D341Med (cell line): ENCODE measurements at regions not wholly inside any gene's neighbourhood (a gene's known extent, or its start where the extent isn't known, plus 50 kb on each side); places are given as distances from the start of the nearest gene placed in this dataset.
"Not testable (repeated sequence)": the region's sequence is repeated elsewhere in the genome, so short reads cannot be mapped to it uniquely, and the experiment has no call there.

Source experiments
- DNase-seq: peaks from one replicate; pipeline ENCODE4 v3.0.0; 2012; ENCODE audit warnings: low spot score

DNA sequence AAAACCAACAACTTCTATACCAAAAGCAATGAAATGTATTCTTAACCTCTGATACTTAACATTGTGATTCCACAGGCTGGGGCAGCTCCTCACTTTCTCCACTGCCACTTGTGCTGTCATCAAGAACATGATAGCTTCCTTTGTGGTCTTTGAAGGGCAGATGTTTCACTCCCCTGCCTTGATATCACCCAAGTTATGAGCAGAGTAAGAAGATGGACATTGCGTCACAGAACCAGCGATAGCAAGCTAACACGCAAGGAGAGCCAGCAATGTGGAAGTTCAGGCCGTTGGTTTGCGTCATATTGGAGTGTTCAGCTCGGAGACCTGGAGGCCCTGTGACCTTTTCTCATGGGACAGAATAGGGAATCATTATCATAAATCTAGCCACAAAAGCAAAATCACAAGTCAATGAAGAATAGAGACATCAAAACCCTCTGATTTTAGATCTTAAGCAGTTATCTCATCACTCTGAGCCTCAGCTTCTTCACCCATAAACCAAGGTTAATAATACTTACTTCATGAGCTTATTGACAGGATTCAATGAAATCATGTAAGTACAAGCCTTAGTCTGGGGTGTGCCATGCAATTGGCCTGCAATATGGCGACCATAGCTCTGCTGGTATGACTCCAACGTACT lies 183.8 kb upstream of the THBS1 start:
- DNase-seq: no peak

GRCh38 chr15:39397883-39398282 lies 183.0 kb upstream of the THBS1 start:
- no peak for DNase-seq

DNA sequence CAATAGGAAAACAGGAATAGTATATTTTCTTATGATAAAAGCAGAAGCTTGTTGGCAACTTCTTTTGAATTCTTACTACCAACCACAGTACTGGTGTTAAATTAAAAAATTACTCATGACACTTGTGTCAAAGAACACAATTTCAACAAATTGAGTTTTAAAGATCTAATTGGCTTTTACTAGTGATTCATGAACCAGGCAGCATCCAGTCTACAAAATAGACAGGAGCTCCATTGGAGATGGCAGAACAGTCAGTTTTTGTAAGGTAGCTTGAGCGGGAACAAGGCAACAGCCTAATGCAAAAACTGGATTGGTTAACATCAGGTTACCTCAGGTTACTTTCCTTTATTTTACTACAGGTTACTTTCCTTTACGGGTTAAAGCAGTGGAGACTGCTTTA lies 181.3 kb upstream of the THBS1 start:
- DNase-seq: no peak

DNA sequence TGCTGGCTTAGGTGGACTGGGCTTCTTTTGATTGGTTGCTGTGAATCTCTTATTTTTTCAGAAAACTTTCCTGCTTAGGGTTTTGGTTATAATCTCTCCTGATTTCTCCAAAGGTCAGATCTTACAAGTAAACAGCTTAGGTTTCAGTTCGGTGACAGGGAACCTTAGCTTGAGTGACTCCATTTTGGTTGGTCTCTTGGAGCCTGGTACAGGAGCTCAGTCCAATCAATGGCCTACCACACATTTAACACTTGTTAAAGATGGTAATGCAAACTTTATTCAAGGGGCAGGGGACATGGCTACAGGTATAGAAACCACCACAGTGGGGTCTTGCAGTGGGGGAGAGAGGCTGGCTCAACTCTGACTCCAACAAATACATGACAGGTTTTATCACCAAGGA lies 180.9 kb upstream of the THBS1 start:
- DNase-seq: no peak

DNA sequence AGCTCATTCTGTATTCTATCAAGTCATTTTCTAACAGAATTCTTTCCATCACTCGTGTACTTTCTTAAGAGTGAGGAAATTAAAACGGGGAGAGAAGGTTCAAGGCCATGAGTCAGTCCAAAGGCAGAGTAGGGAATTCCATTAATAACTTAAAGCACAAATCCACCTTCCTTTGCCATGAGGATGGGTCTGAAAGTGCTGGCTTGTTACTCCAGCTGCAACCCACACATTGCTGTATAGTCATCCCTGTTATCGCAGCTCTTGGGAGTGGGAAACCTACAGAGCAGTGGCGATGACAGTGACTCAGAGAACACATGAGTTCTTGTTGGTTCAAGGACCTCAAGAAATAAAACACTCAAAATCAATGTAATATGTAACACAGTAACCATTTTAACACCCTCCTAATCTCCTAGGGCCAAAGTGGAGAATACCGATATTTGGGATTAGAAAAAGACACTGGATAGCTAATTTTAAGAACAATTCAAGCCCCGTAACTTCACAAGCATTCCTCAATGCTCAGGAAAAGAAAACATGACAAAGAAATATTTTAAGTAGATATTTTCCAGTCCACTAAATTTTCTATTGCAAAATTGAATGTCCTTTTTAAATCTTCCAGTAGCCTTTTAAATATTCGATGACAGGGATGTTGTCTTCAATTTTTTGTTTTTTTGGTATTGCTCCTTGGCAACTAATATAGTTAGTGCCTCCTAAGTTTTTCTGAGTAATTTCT lies 179.9 kb upstream of the THBS1 start:
- DNase-seq: no peak

DNA sequence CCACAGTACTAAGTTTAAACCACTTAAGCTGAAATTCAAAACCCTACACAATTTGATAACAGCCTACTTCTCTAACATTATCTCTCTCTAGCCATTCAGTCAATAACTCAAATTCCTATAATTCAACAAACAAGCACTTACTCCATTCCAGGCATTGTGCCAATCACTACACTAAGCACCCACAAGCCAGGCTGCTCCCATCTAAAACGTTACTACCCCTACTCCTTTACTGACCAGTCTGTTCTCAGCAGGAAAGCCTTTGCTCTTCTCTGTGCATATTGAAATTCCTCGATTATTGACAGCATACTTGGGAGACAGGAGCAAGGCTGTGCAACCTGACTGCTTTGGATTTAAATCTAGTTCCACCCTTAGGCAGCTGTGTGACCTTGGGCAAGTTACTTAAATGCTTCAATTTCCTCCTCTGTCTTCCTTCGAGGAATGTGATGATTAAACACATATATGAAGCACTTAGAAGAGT lies 177.2 kb upstream of the THBS1 start:
- DNase-seq: no peak

GRCh38 chr15:39404767-39405181 lies 176.1 kb upstream of the THBS1 start:
- DNase-seq: no peak

DNA sequence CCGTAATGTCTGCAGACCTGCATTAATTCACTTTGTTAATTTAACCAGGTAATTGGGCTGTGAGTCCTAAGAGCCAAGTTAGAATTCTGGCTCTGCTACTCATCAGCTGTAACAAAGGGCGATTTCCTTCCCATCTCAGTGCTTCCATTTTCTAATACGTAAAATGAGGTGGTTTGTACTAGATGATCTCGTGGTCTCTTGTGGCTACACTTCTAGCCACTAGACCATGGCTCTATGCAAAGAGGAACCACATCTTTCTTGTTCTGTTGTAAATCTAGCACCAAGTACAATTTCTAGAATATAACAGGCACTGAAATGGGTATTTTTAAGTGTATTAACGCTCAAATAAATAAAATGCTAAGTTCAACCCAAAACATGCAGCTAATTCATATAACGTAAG lies 174.4 kb upstream of the THBS1 start:
- no peak for DNase-seq

GRCh38 chr15:39407116-39407515 lies 173.8 kb upstream of the THBS1 start:
- DNase-seq: no peak

DNA sequence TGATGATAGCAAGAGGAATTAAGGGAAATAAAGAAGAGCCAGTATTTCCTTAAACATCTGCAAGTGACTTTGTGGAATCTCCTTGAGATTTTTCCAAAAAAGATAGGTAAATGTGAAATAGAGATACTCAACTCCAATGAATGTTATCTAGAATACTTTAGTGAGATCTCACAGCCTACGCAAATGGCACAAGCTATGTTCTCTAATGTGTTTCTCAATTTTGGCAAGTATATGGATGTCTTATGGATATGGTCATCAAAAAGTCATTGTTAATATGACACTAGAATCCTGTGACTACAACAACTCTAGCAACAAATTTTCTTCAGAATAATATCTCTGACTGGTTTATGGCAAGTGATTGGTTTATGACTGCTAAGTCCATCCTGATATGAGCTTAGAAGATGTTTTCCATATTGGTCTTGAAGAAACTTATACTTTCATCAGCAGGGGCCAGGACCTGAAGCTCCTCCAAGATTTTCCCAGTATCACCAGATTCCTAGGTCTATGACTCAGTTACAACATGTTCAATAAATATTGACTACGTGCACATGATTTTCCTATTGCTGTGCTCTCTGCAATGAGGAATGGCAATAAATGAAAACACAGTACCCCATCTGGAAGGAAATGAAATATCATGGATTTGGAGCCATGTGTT lies 170.9 kb upstream of the THBS1 start:
- DNase-seq: no peak

DNA sequence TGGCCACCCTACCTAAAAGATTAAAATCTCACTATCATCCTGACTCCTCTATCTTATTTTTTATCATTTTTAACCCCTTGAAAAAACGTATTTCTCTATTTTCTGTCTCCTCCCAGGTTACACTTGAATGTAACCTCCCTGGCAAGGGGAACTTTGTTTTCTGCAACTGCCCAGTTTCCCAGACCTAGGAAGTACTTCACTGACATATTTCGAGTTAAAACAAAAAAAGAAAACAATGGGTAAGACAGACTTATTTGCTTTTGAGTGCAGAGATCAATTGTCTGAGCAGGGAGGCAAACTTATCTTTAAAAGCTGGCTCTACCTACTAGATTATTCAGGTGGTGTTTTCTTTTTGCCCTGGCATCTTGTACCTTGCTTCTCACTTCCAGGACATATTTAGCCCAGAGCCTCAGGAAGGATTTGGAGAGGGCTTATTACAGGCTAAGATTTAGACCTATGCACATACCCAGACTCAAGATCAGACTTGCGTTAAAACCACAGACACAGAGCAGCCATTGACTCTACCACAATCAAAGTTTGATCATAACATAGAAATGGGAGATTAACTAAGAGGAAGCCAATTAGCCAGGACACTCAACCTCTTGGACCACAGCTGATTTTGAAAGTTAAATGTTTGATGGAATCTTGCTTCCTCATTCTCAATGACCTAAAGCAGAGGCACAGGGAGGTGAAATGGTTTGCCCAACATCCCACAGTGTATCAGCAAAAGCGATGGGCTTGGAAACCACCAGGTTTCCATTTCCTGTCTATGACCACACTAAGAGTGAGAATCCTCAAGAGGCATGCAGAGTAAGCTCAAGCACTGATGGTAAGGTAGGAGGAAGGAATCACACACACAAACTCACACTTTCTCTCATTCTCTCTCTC lies 169.5 kb upstream of the THBS1 start:
- no peak for DNase-seq

GRCh38 chr15:39413558-39413957 lies 167.3 kb upstream of the THBS1 start:
- no peak for DNase-seq

DNA sequence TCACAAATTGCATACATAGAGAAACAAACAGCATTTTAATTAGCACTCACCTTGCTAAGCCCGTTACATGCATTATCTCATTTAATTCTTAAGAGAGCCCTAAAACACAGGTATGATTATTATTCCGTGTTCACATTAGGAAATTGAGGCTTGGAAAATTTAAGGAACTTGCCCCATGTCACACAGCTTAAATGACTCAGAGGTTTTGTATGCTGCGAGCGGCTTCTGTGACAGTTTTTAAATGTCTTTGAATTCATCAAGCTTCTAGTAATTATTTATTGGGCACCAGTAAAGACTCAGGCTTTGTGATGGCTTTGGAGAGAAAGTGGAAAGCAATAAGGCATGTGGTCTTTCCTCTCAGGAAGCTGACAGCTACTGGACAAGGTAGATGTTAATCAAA lies 166.7 kb upstream of the THBS1 start:
- DNase-seq: no peak

DNA sequence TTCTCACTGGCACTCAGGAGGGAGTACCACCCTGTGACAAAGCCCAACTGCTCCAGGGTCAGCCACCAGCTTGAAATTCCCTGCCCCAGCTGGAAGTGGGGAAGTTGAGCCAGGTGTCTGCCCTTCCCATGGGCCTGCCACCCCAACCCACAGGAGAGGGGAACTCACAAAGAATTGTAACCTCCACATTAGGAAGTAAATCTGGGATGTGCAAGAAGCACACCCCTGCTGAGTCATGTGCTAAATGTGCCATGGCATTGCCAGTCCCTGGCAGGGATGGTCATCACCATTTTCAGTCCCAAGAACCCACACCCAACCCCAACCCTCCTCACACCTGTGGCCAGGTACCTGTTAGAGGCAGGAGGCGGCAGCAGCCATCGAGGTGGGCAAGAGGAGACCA lies 165.2 kb upstream of the THBS1 start:
- DNase-seq: no peak

DNA sequence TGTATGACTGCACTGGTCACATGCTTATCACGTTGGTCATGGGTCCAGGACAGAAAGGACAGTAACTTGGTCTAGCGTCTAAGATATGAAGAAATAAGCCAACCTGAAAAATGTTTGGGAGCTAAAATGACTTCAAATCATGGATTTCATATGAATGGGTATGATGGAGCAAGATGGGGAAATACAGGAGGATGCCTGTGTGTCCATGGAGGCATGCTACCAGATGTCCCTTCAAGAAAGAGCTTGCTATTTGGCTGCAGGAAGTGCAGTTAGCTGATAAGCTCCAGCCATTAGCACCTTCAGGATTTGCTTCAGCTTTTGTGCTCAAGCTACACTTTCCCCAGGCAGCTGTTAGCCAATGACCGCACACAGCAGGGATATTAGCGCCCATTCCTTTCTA lies 164.6 kb upstream of the THBS1 start:
- no peak for DNase-seq

DNA sequence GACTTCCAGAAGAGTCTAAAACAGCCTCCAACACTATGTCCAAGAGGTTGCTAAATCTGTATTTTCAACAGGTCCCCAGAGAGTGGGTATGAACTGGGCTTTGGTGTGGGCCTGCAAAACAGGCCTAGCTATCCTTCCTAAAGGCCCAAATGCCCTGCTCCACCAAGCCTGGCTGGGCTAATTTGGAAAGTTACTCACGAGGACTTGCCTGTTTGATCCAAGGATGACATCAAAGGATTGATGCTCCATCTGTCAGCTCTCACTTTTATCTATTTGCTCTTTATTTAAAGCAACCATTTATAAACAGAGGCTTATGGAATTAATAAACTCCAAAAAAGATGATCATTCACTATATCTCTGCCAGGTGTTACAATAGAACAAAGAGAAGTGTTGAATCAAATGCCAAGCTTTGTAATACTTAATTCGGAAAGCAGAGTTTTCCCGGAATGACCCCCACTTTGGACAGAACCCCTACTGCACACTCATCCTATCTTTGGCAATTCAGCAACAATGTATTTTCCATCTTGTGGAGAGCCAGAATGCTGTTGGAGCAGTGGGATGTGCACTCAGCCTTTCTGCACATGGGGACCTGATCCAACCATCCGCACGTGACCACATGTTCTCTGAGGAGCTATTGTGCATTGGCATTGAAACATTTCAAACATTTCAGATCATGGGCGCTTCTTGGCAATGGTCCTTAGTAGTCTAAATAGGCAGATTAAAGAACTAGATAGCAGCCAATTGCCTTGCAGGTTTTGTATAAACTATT lies 163.3 kb upstream of the THBS1 start:
- no peak for DNase-seq

DNA sequence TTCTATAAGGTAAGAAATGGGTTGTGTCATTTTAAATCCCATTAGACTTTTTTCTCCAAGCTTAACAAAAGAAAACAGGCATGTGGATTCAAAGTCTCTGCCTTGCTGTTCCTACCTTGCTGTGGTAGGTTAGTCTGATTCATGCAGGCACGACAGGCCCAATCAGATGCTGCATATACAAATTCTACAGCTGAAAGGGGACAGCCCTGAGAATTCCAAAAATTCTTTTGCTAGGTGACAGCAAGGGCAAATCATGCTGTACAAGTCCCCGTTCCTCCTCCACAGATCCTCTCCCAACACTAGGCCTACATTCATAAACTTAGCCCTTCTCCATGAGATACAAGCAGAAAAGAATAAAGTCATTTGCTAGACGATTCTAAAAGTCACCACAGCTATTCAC lies 161.2 kb upstream of the THBS1 start:
- no peak for DNase-seq

GRCh38 chr15:39420123-39420852 lies 160.6 kb upstream of the THBS1 start:
- not testable (repeated sequence) for DNase-seq

- not testable (repeated sequence) for DNase-seq
Measured at GRCh38 chr15:39420853-39421192, 160.1 kb upstream of the THBS1 start.

- DNase-seq: no peak
Measured at GRCh38 chr15:39426552-39427532, 154.0 kb upstream of the THBS1 start.
